ENCODE measurements at regions not wholly inside any gene's neighbourhood (a gene's known extent, or its start where the extent isn't known, plus 50 kb on each side); places are given as distances from the start of the nearest gene placed in this dataset.

GRCh38 chr5:167171056-167171455 lies 1120.4 kb upstream of the WWC1 start:
- H3K4me1 ChIP-seq (ENCODE audit: control insufficient read depth, extremely low read depth, insufficient read depth, low read length), result no peaks in the 10 kb centered on the region
- no peaks in the 10 kb centered on the region for H3K79me2 ChIP-seq (ENCODE audit: control insufficient read depth, insufficient read depth, low read length)
- H3K9ac ChIP-seq (replicated peaks; ENCODE audit: extremely low read depth, insufficient read depth, low read length), result no peak overlapping the region
- no peak overlapping the region for H3K27ac ChIP-seq (ENCODE audit: insufficient read depth, low read depth, low read length)
- no peak overlapping the region for H3K4me2 ChIP-seq (ENCODE audit: insufficient read depth, low read length)
- H2AFZ ChIP-seq (ENCODE audit: low read depth, low read length), result no peak overlapping the region
- intact Hi-C loops (cut with micrococcal nuclease), result no loop called here
- POLR2A ChIA-PET, result no interaction called here
- DNase-seq (ENCODE audit: low read depth, low spot score) (no peak), FAIRE-seq (no peak)
- CTCF ChIA-PET, result no interaction called here
- H3K27me3 ChIP-seq (ENCODE audit: control insufficient read depth in 2 of 2, insufficient read depth in 2 of 2, low read length in 2 of 2), result no peaks in the 10 kb centered on the region
- no peak overlapping the region for H3K4me3 ChIP-seq (replicated peaks in 1 of 3; ENCODE audit: insufficient read depth in 1 of 3, low read depth in 1 of 3, low read length in 3 of 3)
- H3K36me3 ChIP-seq (ENCODE audit: control insufficient read depth in 2 of 2, extremely low read depth in 1 of 2, insufficient read depth in 2 of 2, low read length in 2 of 2), result no peaks in the 10 kb centered on the region
- H3K9me1 ChIP-seq (replicated peaks; ENCODE audit: control insufficient read depth, extremely low read depth, insufficient read depth, low read length), result no peaks in the 10 kb centered on the region
- no peaks in the 10 kb centered on the region for H4K20me1 ChIP-seq (replicated peaks; ENCODE audit: control insufficient read depth, extremely low read depth, insufficient read depth, low read length)
- TF ChIP-seq MYC (IDR thresholded peaks at IDR 0.05; ENCODE audit: low read depth, low read length), result no peak
- no peak for TF ChIP-seq EZH2 (IDR thresholded peaks at IDR 0.05; ENCODE audit: borderline replicate concordance, low read depth, low read length, severe bottlenecking)
- TF ChIP-seq MAX (IDR thresholded peaks at IDR 0.05; ENCODE audit: insufficient read depth, insufficient read length), result no peak
- dilution Hi-C loops (cut with MboI; ENCODE audit: extremely low pct_ligation_motif_present, low sequenced_read_pairs), result no loop called here
- H3K9me3 ChIP-seq (replicated peaks; ENCODE audit: control insufficient read depth, insufficient read depth, low read length), result peaks cover 2% of the 10 kb centered on the region
- BruUV-seq (replicated peaks), result no TSS peak

GRCh38 chr5:167177736-167178135 lies 1113.7 kb upstream of the WWC1 start:
- no peak overlapping the region for H3K4me3 ChIP-seq (replicated peaks in 1 of 3; ENCODE audit: insufficient read depth in 1 of 3, low read depth in 1 of 3, low read length in 3 of 3)
- no peaks in the 10 kb centered on the region for H3K9me1 ChIP-seq (replicated peaks; ENCODE audit: control insufficient read depth, extremely low read depth, insufficient read depth, low read length)
- H3K27me3 ChIP-seq (ENCODE audit: control insufficient read depth in 2 of 2, insufficient read depth in 2 of 2, low read length in 2 of 2), result no peaks in the 10 kb centered on the region
- no peak for FAIRE-seq
- H4K20me1 ChIP-seq (replicated peaks; ENCODE audit: control insufficient read depth, extremely low read depth, insufficient read depth, low read length), result no peaks in the 10 kb centered on the region
- H2AFZ ChIP-seq (ENCODE audit: low read depth, low read length), result no peak overlapping the region
- H3K27ac ChIP-seq (ENCODE audit: insufficient read depth, low read depth, low read length), result no peak overlapping the region
- dilution Hi-C loops (cut with MboI; ENCODE audit: extremely low pct_ligation_motif_present, low sequenced_read_pairs), result no loop called here
- intact Hi-C loops (cut with micrococcal nuclease), result no loop called here
- peaks cover 2% of the 10 kb centered on the region for H3K9me3 ChIP-seq (replicated peaks; ENCODE audit: control insufficient read depth, insufficient read depth, low read length)
- no peak overlapping the region for H3K4me2 ChIP-seq (ENCODE audit: insufficient read depth, low read length)
- no peaks in the 10 kb centered on the region for H3K79me2 ChIP-seq (ENCODE audit: control insufficient read depth, insufficient read depth, low read length)
- ChIA-PET CTCF (no interaction called here), POLR2A (no interaction called here)
- H3K9ac ChIP-seq (replicated peaks; ENCODE audit: extremely low read depth, insufficient read depth, low read length), result no peak overlapping the region
- H3K36me3 ChIP-seq (ENCODE audit: control insufficient read depth in 2 of 2, extremely low read depth in 1 of 2, insufficient read depth in 2 of 2, low read length in 2 of 2), result no peaks in the 10 kb centered on the region
- DNase-seq (ENCODE audit: low read depth, low spot score), result no peak
- H3K4me1 ChIP-seq (ENCODE audit: control insufficient read depth, extremely low read depth, insufficient read depth, low read length), result no peaks in the 10 kb centered on the region
- TF ChIP-seq MAX (IDR thresholded peaks at IDR 0.05; ENCODE audit: insufficient read depth, insufficient read length) (no peak), MYC (IDR thresholded peaks at IDR 0.05; ENCODE audit: low read depth, low read length) (no peak), EZH2 (IDR thresholded peaks at IDR 0.05; ENCODE audit: borderline replicate concordance, low read depth, low read length, severe bottlenecking) (no peak)
- BruUV-seq (replicated peaks), result no TSS peak

All from endothelial cell of umbilical vein (primary cell).